ENCODE measurements at regions not wholly inside any gene's neighbourhood (a gene's known extent, or its start where the extent isn't known, plus 50 kb on each side); places are given as distances from the start of the nearest gene placed in this dataset.

GRCh38 chr1:116854403-116854690, 55.4 kb upstream of the PTGFRN start:
- no peak overlapping the region for H3K27ac ChIP-seq
- no peak for DNase-seq (ENCODE audit: low spot score)
- no peak for TF ChIP-seq CTCF (IDR thresholded peaks at IDR 0.05)
- no peak overlapping the region for H3K4me3 ChIP-seq

GRCh38 chr1:116854716-116855115, 55.0 kb upstream of the PTGFRN start:
- no peak for TF ChIP-seq CTCF (IDR thresholded peaks at IDR 0.05)
- no peak for DNase-seq (ENCODE audit: low spot score)

GRCh38 chr1:116855191-116855619, 54.5 kb upstream of the PTGFRN start:
- Histone ChIP-seq H3K4me3 (no peak overlapping the region), H3K27ac (peak overlapping the region in 1 of 2 donors; percentile 31)
- no peak for TF ChIP-seq CTCF (IDR thresholded peaks at IDR 0.05)
- DNase-seq (ENCODE audit: low spot score): no peak

More at GRCh38 chr1:116854716-116855115, 55.0 kb upstream of the PTGFRN start:
- Histone ChIP-seq H3K4me3 (no peak overlapping the region), H3K27ac (no peak overlapping the region)

GRCh38 chr1:116855773-116856201, 53.9 kb upstream of the PTGFRN start:
- TF ChIP-seq CTCF (IDR thresholded peaks at IDR 0.05): no peak
- peak overlapping the region in 1 of 2 donors; percentile 31 for H3K27ac ChIP-seq
- no peak overlapping the region for H3K4me3 ChIP-seq
- no peak for DNase-seq (ENCODE audit: low spot score)

DNA sequence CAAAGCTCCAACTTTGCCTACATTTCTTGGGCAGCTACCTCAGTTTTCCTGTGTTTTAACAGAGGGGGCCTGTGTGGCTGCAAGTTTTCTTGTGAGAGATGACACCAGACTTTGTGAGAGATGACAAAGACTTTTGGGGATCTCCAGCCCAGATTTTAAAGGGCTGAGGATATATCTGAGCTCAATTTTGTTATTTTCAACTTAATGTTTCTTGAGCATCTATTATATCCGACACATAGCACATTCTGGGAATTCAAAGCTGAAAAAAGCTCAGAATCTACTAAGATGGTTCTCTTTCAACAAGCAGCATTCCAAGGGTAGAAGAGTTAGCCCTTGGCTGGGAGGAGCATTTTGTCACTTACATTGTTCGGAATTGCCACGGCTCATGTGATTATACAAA, 53.4 kb upstream of the PTGFRN start:
- Histone ChIP-seq H3K4me3 (no peak overlapping the region), H3K27ac (no peak overlapping the region)
- no peak for TF ChIP-seq CTCF (IDR thresholded peaks at IDR 0.05)
- no peak for DNase-seq (ENCODE audit: low spot score)

GRCh38 chr1:116857092-116857491, 52.6 kb upstream of the PTGFRN start:
- no peak for TF ChIP-seq CTCF (IDR thresholded peaks at IDR 0.05)
- Histone ChIP-seq H3K27ac (no peak overlapping the region), H3K4me3 (no peak overlapping the region)
- no peak for DNase-seq (ENCODE audit: low spot score)
